NOMO-1 treated with DMSO at 0.1 percent for 48 hours (cell line): ENCODE measurements at regions not wholly inside any gene's neighbourhood (a gene's known extent, or its start where the extent isn't known, plus 50 kb on each side); places are given as distances from the start of the nearest gene placed in this dataset.

Source experiments
- DNase-seq: peaks from one replicate; lab custom pipeline; 2025; ENCODE audit not compliant: unreplicated experiment; lab: John Stamatoyannopoulos, UW

DNA sequence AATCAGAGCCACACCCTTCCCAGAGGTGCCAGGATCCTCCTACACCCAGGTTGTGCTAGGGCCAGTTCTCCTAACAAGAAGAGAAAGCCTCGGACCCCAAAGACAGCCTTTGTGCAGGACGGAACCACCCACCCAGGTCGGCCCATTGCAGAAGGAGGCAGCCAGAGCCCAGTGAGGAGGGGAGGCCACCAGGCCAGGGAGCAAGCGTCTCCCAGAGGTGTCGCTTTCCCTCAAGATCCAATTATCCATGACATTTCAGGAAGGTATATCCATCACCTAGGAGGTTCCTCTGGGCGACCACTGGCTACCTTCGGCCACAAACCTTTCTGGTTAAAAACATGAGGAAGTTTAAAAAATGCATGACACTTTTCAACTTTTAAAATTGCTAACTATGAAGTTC, 87.4 kb upstream of the THBS2 start:
- DNase-seq: no peak

DNA sequence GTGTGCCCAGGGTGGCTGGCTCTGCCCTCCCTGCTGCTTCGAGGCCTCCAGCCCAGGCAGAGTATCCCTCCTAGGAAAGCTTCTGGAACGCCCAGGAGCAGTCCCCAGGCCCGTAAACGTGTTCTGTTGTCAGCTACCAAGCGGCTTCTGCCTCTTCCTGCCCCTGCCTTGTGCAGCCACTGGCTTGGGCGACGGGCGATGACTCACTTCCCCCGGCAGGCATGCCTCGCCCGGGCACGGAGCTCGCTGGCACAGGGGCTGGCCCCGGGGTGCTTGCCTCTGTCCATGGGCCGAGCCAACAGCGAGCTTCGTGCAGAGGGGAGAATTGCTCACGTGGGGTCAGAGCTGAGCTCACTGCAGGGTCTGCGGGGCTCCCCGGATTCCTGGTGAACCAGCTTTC, 86.7 kb upstream of the THBS2 start:
- DNase-seq: no peak

DNA sequence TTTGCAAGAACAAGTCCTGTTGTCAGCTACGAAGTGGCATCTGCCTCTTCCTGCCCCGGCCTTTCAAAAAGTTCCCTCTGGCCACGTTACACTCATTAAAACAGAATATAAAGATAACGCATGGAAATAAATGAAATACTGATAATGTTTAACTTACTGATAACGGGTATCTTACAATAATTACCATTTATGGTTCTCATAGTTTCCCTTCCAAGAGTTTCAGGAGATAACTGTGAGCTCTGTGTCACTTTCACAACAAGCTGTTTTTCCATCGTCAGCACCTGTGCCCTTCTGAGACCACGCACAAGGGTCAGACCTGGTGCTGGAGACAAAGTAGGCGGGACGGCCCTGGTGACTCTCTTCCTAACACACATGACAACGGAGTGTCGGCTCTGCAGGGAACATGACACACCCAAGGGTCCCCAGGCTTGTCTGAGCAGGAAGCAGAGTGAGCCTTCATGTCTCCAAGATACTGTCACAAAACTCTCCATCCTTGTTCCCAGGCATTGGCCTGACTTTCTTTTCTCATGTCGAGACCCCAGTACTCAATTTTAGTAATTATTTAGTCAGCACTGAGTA, 86.2 kb upstream of the THBS2 start:
- DNase-seq: no peak

DNA sequence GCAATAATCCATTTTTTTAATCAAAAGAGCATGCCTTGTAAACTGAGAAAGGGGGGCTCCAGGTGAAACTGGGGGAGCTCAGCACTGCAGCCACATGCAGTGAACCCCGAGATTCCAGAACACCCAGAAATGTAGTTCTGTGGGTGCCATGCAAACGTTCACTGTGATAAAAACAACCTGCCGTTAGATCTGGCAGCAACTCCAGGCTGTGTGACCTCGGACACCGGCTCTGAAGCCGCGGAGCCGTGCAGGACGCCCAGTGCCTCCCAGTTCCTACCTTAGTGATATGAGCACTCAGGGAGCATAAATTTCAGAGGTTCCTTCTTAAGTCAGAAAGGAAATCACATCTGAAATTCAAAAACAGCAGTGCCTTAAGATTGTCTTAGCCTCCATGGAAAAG, 85.4 kb upstream of the THBS2 start:
- DNase-seq: no peak

DNA sequence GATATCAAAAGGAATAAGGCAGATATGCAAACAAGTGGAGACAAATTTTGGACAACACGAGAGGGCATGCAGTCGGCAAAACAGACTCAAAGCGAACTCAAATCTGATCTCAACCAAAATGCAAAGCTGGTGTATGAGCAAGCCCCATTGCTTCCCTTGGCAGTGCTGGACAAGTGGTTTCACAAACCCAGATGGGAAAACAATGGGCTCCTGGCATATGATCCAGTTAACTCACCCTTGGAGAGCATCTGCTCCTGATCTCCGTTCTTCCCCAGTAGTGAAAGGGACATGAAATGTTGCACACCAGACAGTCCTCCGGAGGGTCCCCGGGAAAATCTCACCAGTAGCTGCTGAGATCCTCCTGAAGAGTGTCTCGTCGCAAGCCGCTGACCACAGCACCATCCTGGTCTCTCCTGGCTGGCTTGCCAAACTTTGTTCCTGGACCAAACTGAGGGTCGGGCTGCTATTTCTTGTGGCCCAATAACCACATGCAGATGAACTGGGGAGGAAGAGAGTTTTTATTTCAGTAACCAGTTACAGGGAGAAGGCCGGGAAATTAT, 84.3 kb upstream of the THBS2 start:
- DNase-seq: no peak

DNA sequence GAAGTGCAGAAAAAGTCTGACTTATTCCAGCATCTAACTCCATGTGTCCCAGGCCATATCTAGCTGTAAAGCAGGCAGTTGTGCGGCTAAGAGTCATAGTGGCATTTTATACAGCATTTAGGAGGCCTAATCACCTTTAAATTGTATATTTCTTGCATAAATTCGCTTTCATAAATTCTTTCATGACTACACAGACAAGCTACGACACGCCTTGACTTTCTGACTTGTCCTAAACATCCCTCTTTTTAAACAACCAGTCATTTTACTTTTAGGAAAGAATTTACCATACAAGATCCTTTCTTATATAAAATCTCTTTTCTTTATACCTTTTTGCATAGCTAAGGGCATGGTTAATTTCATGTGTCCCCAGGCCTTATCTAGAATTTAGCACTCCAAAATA, 81.7 kb upstream of the THBS2 start:
- DNase-seq: no peak

DNA sequence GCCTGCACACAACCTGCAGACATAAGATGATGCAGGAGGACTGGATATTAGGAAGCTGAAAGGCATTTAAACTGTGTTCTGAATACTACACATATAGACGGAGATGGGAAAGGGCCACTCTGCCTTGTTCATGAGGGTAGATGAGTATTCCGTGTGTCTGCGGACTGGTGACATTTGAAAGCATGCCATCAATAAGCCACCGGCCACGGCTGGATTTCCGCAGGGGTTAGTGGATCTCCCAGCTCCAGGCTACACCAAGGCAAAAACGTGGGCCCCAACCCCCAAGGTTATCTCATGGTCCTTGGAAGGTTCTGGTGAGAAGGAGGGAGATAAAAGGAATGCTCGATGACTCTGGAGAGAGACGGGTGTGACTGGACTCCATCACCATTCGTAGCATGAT, 78.6 kb upstream of the THBS2 start:
- no peak for DNase-seq

DNA sequence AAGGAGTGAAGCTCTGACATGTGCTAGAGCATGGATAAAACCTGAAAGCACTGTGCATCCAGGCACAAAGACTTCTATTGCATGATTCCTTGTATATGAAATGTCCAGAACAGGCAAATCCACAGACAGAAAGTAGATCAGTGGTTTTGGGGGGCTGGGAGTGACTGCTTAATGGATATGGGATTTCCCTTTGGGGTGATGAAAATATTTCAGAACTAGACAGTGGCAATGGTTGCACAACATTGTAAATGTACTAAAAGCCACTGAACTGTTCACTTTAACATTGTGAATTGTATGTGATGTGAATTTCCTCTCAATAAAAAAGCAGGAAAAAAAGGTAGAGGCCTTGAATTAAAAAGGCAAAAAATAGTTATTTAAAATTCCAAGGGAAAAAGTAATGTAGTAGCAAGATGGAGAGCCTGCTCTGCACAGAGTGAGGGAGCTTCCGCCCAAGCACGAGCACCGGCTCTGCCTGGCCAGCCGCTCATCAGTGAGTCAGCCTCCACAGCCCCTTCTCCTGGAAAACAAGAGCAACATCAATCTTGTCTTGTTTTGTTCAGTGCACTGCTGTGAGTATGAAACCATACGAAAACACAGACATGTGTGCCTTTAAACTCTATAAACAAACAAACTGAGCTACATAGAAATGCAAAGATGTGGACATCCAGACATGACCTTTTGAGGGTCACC, 74.6 kb upstream of the THBS2 start:
- no peak for DNase-seq

DNA sequence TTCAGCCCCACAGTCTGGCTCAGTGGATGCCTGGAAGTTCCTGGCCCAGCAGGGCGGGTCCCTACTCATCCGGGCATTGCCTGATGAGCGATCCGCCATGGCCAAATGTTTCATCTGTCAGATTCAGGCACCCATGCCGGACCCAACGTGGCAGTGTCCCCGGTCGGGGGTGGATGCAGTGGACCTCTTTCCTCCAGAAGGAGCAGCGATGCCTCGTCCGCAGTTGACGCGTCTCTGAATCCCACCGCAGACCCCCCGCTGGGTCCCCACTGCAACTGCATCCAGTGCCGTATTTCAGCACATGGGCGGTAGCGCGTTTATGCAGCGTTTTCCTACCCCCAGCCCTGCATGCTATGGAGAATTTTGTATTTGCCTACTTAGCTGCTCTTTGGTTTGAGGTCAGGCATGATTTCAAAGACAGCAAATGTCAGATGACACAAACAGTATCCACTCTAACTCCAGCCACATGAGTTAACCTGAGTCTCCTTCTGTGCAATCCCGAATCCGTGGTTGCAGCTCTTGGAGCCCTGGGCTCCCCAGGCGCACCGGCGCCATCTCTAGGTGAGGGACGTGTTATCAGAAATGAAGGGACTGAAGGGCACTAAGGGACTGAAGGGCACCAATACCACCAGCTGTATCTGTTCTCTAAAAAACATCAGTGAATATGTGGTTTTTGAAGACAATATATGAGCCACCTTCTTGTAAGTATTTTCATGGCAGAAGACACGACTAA, 72.6 kb upstream of the THBS2 start:
- peak; percentile 23 for DNase-seq

DNA sequence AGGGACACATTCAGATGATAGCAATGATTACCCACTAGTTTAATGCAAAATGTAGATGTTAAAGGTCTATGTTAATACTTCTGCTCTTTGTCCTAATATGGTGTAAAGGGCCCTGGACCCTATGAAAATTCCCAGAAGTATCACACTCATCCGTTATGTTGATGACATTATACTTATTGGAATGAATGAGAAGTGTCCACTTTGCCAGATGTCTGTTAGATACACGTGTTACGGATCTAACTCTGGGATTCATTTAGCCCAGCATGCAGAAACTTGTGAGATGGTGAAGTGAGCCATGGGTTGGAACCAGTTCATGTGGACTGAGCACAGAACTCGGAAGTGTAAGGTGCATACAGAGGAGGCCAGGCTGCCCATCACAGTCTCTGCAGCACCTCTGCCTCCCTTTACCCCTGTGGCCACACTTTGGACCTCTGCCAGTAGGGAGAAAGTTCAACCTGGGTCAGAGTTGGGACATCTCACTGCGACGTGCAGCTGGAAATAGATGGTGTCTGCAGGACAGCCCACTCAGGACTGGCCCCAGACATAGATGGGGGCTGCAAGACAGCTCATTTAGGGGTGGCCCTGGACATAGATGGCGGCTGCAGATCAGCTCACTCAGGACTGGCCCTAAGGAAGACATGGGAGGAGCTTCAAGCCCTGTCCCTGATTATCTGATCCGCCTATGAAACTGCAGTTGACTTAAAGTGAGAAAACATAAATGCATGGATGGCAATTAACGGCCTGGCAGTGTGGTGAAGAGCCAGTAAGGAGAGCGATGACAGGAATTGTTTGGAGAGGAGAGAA, 71.2 kb upstream of the THBS2 start:
- DNase-seq: no peak

DNA sequence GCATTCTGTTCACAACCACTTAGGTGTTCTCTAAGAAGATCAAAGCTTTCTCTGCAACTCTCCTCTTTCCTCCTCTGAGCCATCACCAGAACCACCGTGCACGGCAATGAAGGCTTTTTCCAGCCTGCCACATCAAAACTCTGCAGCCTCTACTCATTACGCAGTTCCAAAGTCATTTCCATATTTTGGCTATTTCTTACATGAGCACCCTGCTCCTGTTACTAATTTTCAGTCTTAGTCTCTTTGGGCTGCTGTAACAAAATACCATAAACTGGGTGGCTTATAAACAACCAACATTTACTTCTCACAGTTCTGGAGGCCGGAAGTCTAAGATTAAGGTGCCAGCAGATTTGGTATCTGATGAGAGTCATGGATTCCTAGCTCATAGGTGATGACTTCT, 70.4 kb upstream of the THBS2 start:
- DNase-seq: no peak

DNA sequence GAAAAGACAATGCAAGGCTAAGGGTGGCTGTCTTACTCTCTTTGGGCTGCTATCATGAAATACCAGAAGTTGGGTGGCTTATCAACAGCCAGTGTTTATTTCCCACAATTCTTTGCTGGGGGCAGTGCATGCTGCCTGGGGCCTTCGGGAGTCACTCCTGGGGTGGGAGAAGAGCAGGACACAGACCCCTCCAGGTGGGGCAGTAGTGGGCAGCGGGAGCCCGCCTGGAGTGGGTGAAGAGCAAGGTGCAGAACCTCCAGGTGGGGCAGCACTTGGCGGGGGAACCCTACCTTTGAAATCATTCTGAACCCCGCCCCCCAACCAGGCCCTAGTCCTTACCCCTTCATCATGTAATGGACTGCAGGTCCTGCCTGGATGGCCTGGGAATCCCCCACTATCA, 69.6 kb upstream of the THBS2 start:
- DNase-seq: no peak

DNA sequence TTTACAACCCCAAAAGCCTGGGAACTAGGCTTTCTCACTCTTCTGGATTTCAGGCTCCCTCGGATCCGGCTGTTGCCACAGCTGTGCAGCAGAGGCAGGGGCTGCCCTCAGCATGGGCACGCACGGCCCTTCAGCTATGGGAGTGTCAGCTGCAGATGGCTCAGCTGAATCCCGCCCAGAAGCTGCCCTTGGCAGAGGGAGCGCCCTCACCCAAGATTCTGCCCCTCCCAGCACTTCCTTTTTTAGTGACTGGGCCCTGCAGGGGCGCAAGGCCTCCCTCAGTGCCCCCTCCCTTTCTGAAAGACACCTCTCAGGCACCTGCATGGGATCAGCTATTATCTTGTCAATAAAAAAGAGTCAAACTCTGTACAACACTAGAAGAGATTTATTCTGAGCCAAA, 67.9 kb upstream of the THBS2 start:
- DNase-seq: no peak

DNA sequence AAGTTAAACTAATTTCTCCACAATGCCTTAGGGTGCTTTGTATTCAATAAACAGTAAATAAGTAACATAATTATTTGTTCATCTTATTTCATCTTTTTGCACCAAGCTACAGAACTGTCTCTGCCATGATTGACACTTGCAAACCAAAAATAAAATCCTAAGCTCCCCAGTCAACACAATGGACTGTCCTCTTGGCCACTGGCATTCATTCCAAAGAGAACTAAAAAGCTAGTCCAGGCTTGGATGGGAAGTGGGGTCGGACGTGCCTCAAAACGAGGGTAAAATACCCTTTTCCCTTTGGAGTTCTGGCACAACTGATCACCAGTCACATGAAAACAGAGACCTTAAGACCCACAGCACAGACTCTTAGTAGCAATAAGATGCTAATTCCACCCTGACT, 66.4 kb upstream of the THBS2 start:
- DNase-seq: no peak

DNA sequence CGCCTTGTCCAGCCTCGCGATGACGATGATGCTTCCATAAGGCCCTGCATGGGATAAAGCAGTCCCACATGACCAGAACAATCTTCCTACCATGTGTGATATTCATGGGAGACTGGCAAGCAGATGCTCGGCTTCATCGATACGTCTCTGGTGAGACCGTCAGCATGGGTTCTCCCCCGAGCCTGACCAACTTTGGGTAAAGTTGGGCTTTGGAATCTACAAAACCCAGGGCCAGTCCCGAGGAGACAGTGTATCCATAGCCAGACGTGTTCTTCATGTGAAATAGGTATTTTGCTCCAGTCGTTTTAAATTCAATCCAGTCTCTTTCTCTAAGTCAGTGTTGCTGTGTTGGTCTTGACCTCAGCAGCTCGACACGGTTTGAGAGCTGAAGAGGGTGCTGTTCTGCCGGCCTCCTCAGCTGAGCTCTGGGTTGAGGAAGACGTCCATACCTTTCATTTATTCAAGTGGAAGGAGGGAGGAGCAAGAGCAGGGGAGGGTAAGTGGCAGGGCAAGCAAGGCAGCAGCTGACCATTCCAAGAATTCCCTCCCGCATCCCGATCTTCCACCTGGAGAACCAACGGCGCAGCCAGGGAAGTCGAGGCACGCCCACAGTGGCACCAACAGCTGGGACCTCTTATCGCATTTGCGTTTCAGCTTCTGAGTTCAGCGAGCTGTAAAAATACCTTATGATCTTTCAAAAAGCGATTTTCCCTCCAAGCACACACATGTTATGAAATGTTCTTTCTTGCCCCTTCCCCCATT, 64.0 kb upstream of the THBS2 start:
- DNase-seq: no peak

DNA sequence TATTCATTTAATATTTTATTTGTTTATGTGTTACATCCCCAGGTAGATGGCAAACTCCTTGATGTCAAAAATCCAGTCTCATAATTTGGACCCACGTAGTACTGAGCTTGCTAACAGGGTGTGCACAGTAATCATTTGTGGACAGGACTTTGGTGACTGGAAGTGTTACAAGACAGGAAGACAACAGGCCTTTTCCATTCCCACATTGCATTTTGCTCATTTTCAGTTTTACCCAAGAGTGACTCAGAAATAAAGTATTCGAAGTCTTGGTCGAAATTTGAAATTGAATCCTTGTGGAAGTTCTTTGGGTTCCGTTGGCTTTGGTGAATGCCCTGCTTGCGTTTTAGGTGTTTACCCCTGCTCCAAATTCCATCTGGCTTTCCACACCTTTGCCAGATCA, 63.0 kb upstream of the THBS2 start:
- DNase-seq: no peak

DNA sequence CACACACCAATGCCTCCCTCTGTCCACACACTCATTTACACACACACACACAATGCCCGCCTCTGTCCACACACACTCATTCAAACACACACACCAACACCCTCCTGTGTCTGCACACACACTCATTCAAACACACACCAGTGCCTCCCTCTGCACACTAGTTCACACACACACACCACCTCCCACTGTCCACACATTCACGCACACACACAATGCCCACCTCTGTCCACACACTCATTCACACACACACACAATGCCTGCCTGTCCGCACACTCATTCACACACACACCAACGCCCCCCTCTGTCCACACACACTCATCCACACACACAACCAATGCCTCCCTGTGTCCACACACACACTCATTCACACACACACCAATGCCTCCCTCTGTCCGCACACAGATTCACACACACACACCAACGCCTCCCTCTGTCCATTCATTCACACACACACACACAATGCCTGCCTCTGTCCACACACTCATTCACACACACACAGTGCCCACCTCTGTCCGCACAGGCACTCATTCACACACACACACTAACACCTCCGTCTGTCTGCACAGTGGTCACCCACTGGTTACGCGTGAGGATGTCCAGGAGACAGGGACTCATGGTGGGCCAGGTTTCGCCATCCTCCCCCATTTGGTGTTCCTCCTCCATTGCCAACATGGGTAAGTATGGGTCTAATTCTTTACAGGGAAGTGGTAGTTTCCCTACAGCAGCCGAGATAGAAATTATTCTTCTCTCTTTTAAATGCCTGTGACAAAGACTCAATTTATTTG, 62.4 kb upstream of the THBS2 start:
- DNase-seq: no peak

DNA sequence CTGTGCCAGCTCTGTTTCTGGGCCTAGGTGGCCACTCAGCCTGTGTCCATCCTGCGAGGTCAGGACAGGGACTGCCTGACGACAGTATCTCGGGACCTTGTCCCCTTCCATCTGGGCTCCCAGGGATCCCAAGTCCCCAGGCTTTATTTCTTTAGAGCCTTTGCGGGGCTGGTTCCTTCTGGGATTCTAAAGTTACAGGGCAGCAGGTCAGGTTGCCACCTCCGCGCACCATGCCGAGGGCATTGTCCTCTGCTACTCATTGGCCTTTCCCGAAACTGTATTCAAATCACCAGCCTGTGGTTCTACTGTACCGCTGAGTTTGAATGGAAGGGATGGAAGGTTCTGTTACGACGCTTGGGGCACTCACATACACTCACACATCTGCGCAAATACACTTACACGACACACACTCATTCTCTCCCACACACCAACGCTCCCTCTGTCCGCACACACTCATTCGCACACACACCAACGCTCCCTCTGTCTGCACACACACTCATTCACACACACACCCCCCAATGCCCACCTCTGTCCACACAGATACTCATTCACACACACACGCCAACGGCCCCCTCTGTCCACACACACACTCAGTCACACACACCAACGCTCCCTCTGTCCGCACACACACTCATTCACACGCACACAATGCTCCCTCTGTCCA, 59.8 kb upstream of the THBS2 start:
- no peak for DNase-seq

DNA sequence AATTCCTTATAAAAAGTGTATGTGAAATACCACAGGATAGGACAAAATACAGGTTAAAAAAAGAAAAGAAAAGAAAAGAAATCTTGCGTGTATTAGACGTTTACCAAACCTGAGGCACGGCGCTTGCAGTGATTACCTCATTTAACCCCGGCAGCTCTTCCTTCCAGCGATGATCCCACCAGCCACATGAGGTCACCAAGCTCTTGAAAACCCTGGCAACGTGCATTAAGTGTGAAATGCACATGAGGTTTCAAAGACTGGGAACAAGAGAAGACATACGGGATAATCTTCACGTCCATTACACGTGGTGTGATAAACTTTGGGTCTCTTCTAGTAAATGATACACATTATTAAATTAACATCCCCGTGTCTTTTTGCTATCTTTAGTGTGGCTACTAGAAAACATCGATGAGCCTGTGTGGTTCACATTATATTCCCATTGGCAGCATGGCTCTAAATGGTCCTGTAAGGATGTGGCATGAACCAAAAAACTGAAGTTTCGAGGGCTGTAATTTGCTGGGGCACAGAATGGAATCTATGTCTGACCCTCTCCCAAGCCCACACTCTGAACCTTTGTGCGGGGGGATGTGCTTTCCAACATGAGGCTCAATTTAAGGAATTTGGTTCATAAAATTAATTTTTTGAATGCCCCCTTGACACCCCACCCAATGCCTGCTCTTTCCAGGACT, 59.2 kb upstream of the THBS2 start:
- no peak for DNase-seq
